Mucosa of descending colon (tissue), 3 donors: ENCODE measurements at regions not wholly inside any gene's neighbourhood (a gene's known extent, or its start where the extent isn't known, plus 50 kb on each side); places are given as distances from the start of the nearest gene placed in this dataset.

ENCODE experiments used
- ATAC-seq: fragments of 200-7000 bp; cut with Tn5 transposase; one replicate; pipeline ENCODE4 v1.9.1; 2020; ENCODE audit warnings: mild to moderate bottlenecking, moderate library complexity
- DNase-seq, 3 donors: peaks; one replicate each; pipeline ENCODE4 v3.0.0-alpha.2; 2020
- H3K36me3 ChIP-seq: fragments of 200-600 bp; one replicate; pipeline ENCODE4 v1.8.0; 2021; ENCODE audit warnings: low read depth, mild to moderate bottlenecking
- H3K4me1 ChIP-seq: fragments of 200-600 bp; one replicate; pipeline ENCODE4 v1.8.0; 2021; ENCODE audit warnings: low read depth, mild to moderate bottlenecking
- H3K4me3 ChIP-seq: fragments of 200-600 bp; one replicate; pipeline ENCODE4 v1.8.0; 2021; ENCODE audit warnings: mild to moderate bottlenecking
- H3K9me3 ChIP-seq: fragments of 200-600 bp; one replicate; pipeline ENCODE4 v1.8.0; 2021; ENCODE audit warnings: mild to moderate bottlenecking
- intact Hi-C, 2 donors: fragments of 100-400 bp; cut with DNase I in 1 of 2; cut with micrococcal nuclease in 1 of 2; formaldehyde crosslinking; loops; one replicate each; pipeline versions ENCODE4 v1.11.0 to v1.11.1; 2022; cut with DNase I, micrococcal nuclease
- TF ChIP-seq, protein P1 (sequence below): fragments of 200-600 bp; IDR thresholded peaks from one replicate; pipeline ENCODE4 v1.8.0; 2022; ENCODE audit warnings: antibody characterized with exemption, mild to moderate bottlenecking
- donor health status: DM: no; HTN: no; CAD: no; lungs with moderate emphysema.
- donor health status: DM: no; HTN: no; CAD: no.
- donor health status: DM: no; HTN: yes; CAD: no.

GRCh38 chr12:127723251-127723650 lies 543.7 kb upstream of the TMEM132C start:
- no peak for ATAC-seq
- H3K36me3 ChIP-seq: no peaks in the 10 kb centered on the region
- no peaks in the 10 kb centered on the region for H3K4me1 ChIP-seq
- no peaks in the 10 kb centered on the region for H3K9me3 ChIP-seq
- intact Hi-C loops: no loop called here
- no peak for DNase-seq
- H3K4me3 ChIP-seq: no peak overlapping the region
- TF ChIP-seq, protein P1, sequence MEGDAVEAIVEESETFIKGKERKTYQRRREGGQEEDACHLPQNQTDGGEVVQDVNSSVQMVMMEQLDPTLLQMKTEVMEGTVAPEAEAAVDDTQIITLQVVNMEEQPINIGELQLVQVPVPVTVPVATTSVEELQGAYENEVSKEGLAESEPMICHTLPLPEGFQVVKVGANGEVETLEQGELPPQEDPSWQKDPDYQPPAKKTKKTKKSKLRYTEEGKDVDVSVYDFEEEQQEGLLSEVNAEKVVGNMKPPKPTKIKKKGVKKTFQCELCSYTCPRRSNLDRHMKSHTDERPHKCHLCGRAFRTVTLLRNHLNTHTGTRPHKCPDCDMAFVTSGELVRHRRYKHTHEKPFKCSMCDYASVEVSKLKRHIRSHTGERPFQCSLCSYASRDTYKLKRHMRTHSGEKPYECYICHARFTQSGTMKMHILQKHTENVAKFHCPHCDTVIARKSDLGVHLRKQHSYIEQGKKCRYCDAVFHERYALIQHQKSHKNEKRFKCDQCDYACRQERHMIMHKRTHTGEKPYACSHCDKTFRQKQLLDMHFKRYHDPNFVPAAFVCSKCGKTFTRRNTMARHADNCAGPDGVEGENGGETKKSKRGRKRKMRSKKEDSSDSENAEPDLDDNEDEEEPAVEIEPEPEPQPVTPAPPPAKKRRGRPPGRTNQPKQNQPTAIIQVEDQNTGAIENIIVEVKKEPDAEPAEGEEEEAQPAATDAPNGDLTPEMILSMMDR: no peak

DNA sequence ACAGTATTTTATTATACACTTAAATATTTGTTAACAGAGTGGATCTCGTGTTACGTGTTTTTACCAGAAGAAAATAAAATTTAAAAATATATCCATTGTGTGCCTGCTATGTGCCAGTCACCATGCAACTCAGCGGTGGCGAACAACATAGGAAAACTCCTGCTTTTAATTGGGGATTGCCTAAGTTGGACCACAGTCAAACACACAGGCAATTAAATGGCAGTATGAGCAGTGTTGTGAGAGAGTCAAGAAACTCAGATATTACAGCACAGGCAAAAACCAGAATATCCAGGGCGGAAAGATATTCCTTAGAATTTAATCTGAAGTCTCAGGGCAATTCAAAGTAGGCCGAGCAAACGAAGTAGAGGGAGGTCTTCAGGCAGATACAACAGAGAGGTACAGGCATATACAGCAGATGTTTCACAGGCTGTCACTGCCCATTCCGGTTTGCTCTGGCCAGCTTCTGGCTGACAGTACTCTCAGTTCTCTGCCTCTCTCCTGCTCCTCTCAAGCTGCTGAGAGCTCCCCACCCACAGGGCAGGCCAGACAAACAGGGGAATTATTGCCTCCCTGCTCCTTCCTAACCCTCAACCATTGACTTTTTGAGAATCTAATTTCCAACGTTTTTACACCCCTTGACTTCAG lies 540.2 kb upstream of the TMEM132C start:
- intact Hi-C loops: no loop called here
- DNase-seq (no peak), ATAC-seq (no peak)
- Histone ChIP-seq H3K36me3 (no peaks in the 10 kb centered on the region), H3K4me3 (no peak overlapping the region), H3K9me3 (no peaks in the 10 kb centered on the region), H3K4me1 (no peaks in the 10 kb centered on the region)
- TF ChIP-seq, protein P1: no peak

- Histone ChIP-seq H3K9me3 (no peaks in the 10 kb centered on the region), H3K4me3 (no peak overlapping the region), H3K4me1 (no peaks in the 10 kb centered on the region), H3K36me3 (no peaks in the 10 kb centered on the region)
- DNase-seq: no peak
- intact Hi-C loops: no loop called here
- TF ChIP-seq, protein P1: no peak
- ATAC-seq: no peak
These were observed 538.7 kb upstream of the TMEM132C start for GRCh38 chr12:127728285-127728684.

GRCh38 chr12:127728729-127729128 lies 538.2 kb upstream of the TMEM132C start:
- intact Hi-C loops: no loop called here
- H3K4me3 ChIP-seq: no peak overlapping the region
- DNase-seq: no peak
- H3K9me3 ChIP-seq: no peaks in the 10 kb centered on the region
- no peak for ATAC-seq
- TF ChIP-seq, protein P1: no peak
- no peaks in the 10 kb centered on the region for H3K4me1 ChIP-seq
- H3K36me3 ChIP-seq: no peaks in the 10 kb centered on the region

GRCh38 chr12:127729381-127729780 lies 537.6 kb upstream of the TMEM132C start:
- TF ChIP-seq, protein P1: no peak
- H3K4me1 ChIP-seq: no peaks in the 10 kb centered on the region

GRCh38 chr12:127731657-127732056 lies 535.3 kb upstream of the TMEM132C start:
- intact Hi-C loops: no loop called here
- no peaks in the 10 kb centered on the region for H3K36me3 ChIP-seq
- TF ChIP-seq, protein P1: no peak
- no peak overlapping the region for H3K4me3 ChIP-seq
- no peak for DNase-seq
- ATAC-seq: no peak
- no peaks in the 10 kb centered on the region for H3K4me1 ChIP-seq
- H3K9me3 ChIP-seq: no peaks in the 10 kb centered on the region

More at GRCh38 chr12:127729381-127729780, 537.6 kb upstream of the TMEM132C start:
- Histone ChIP-seq H3K36me3 (no peaks in the 10 kb centered on the region), H3K4me3 (no peak overlapping the region), H3K9me3 (no peaks in the 10 kb centered on the region)
- intact Hi-C loops: no loop called here
- DNase-seq: no peak
- ATAC-seq: no peak
